Fibroblast of peridontal ligament (primary cell): ENCODE measurements at regions not wholly inside any gene's neighbourhood (a gene's known extent, or its start where the extent isn't known, plus 50 kb on each side); places are given as distances from the start of the nearest gene placed in this dataset.
"Not testable (repeated sequence)": the region's sequence is repeated elsewhere in the genome, so short reads cannot be mapped to it uniquely, and the experiment has no call there.

Experiments used
- DNase-seq: peaks from one replicate; pipeline ENCODE4 v3.0.0-alpha.2; 2010; ENCODE audit errors: extremely low read depth

- DNase-seq = no peak
These were observed 54.0 kb upstream of the RBFOX1 start for GRCh38 chr16:7278636-7279035.

- DNase-seq = no peak
These were observed 60.0 kb upstream of the RBFOX1 start for GRCh38 chr16:7272567-7273158.

GRCh38 chr16:7271486-7271885 lies 61.2 kb upstream of the RBFOX1 start:
- DNase-seq = no peak

- no peak for DNase-seq
These were observed 61.8 kb upstream of the RBFOX1 start for GRCh38 chr16:7270823-7271222.

GRCh38 chr16:7270006-7270405 lies 62.6 kb upstream of the RBFOX1 start:
- no peak for DNase-seq

GRCh38 chr16:7268182-7268581 lies 64.5 kb upstream of the RBFOX1 start:
- DNase-seq = no peak

- no peak for DNase-seq
These were observed 75.6 kb upstream of the RBFOX1 start for GRCh38 chr16:7257016-7257415.

GRCh38 chr16:7246578-7246977 lies 86.1 kb upstream of the RBFOX1 start:
- DNase-seq = no peak

GRCh38 chr16:7239547-7239946 lies 93.1 kb upstream of the RBFOX1 start:
- DNase-seq = no peak

GRCh38 chr16:7236824-7237410 lies 95.7 kb upstream of the RBFOX1 start:
- DNase-seq = no peak

GRCh38 chr16:7233975-7234374 lies 98.7 kb upstream of the RBFOX1 start:
- no peak for DNase-seq

- no peak for DNase-seq
These were observed 100.9 kb upstream of the RBFOX1 start for GRCh38 chr16:7231762-7232161.

GRCh38 chr16:7229433-7230218 lies 103.0 kb upstream of the RBFOX1 start:
- not testable (repeated sequence) for DNase-seq

- DNase-seq = no peak
These were observed 105.4 kb upstream of the RBFOX1 start for GRCh38 chr16:7227229-7227721.

- DNase-seq = no peak
These were observed 111.5 kb upstream of the RBFOX1 start for GRCh38 chr16:7221157-7221556.

- DNase-seq = no peak
These were observed 113.7 kb upstream of the RBFOX1 start for GRCh38 chr16:7218936-7219335.

- no peak for DNase-seq
These were observed 114.8 kb upstream of the RBFOX1 start for GRCh38 chr16:7217797-7218196.

- no peak for DNase-seq
These were observed 115.9 kb upstream of the RBFOX1 start for GRCh38 chr16:7216719-7217118.

- DNase-seq = no peak
These were observed 120.9 kb upstream of the RBFOX1 start for GRCh38 chr16:7211781-7212180.

- DNase-seq = no peak
These were observed 123.0 kb upstream of the RBFOX1 start for GRCh38 chr16:7209598-7209997.

GRCh38 chr16:7206469-7206868 lies 126.2 kb upstream of the RBFOX1 start:
- no peak for DNase-seq

GRCh38 chr16:7200320-7200719 lies 132.3 kb upstream of the RBFOX1 start:
- DNase-seq = no peak

- no peak for DNase-seq
These were observed 147.0 kb upstream of the RBFOX1 start for GRCh38 chr16:7185689-7186088.
